Stomach (tissue), 8 donors: ENCODE measurements at regions not wholly inside any gene's neighbourhood (a gene's known extent, or its start where the extent isn't known, plus 50 kb on each side); places are given as distances from the start of the nearest gene placed in this dataset.

Experiments
- DNase-seq, 2 donors: peaks; one replicate each; pipeline versions ENCODE4 v3.0.0 to v3.0.0-alpha.2; 2013 to 2019
- H3K27ac ChIP-seq, 5 donors: fragments of 200-600 bp in 4 of 5; sonication (generic) in 4 of 5; one replicate each; pipeline ENCODE4 v1.5.1; 2013 to 2019; ENCODE audit warnings: mild to moderate bottlenecking in 1 of 5, moderate library complexity in 1 of 5
- H3K27me3 ChIP-seq, 3 donors: fragments of 200-600 bp; sonication (generic); one replicate each; pipeline ENCODE4 v1.5.1; 2017 to 2019; ENCODE audit warnings: mixed run types in 1 of 3
- H3K36me3 ChIP-seq, 4 donors: fragments of 200-600 bp; sonication (generic); 1 replicate in 3 of 4; 2 replicates in 1 of 4; pipeline ENCODE4 v1.5.1; 2016 to 2019
- H3K4me1 ChIP-seq, 4 donors: fragments of 200-600 bp; sonication (generic); one replicate each; pipeline ENCODE4 v1.5.1; 2016 to 2019
- H3K4me3 ChIP-seq, 4 donors: fragments of 200-600 bp; sonication (generic) in 3 of 4; one replicate each; pipeline ENCODE4 v1.5.1; 2016 to 2019; ENCODE audit warnings: mild to moderate bottlenecking in 1 of 4
- H3K9me3 ChIP-seq, 4 donors: fragments of 200-600 bp; sonication (generic); one replicate each; pipeline ENCODE4 v1.5.1; 2016 to 2019
- CTCF ChIP-seq, 7 experiments: fragments of 450-650 bp in 4 of 7; fragments of 200-600 bp in 3 of 7; sonication (generic) in 3 of 7; IDR thresholded peaks; one replicate each; pipeline ENCODE4 v1.5.1; 2016 to 2019; ENCODE audit warnings: antibody characterized with exemption in 7 of 7, control low read depth in 2 of 7, mild to moderate bottlenecking in 1 of 7
- EP300 ChIP-seq: sonication (generic); formaldehyde crosslinking; IDR thresholded peaks from one replicate; pipeline ENCODE4 v1.6.1; 2017; ENCODE audit warnings: antibody characterized with exemption
- POLR2A ChIP-seq, 4 donors: fragments of 450-650 bp; IDR thresholded peaks; one replicate each; pipeline ENCODE4 v1.6.1; 2016; ENCODE audit warnings: antibody characterized with exemption in 4 of 4, control low read depth in 2 of 4, mild to moderate bottlenecking in 1 of 4, moderate library complexity in 1 of 4
- POLR2AphosphoS5 ChIP-seq, 3 donors: sonication (generic); formaldehyde crosslinking; IDR thresholded peaks; one replicate each; pipeline ENCODE4 v1.6.1; 2016; ENCODE audit warnings: antibody characterized with exemption in 3 of 3
- WGBS, 5 donors: extraction: QIAGEN DNeasy Blood & Tissue Kit in 3 of 5; methylation state at CpG; one replicate each; pipeline versions ENCODE4 v1.1.5 to v1.1.7; 2013 to 2018; 5-methylcytosine and 5-hydroxymethylcytosine counted together
- intact Hi-C: fragments of 100-400 bp; cut with DNase I; formaldehyde crosslinking; loops from one replicate; pipeline ENCODE4 v1.15.1; 2023; ENCODE audit warnings: low total_unique reads
- donor health status: healthy with polysubstance abuse.
- donor health status: Bipolar disorder and iron deficiency.
- donor health status: healthy.

- TF ChIP-seq CTCF (IDR thresholded peaks at IDR 0.05), result no peak
- TF ChIP-seq POLR2A (IDR thresholded peaks at IDR 0.05), result no peak
- no peak for TF ChIP-seq EP300
- no peak for TF ChIP-seq POLR2AphosphoS5 (IDR thresholded peaks at IDR 0.05)
- H3K4me1 ChIP-seq, result no peaks in the 10 kb centered on the region
- no peaks in the 10 kb centered on the region for H3K36me3 ChIP-seq
- H3K27me3 ChIP-seq, result no peaks in the 10 kb centered on the region
- DNase-seq, result no peak
- intact Hi-C loops, result no loop called here
- WGBS, 5 donors, result 50 to 68% (median 66%) methylated on average over 3 of the region's 3 CpGs
- no peak overlapping the region for H3K27ac ChIP-seq
- no peaks in the 10 kb centered on the region for H3K9me3 ChIP-seq
- no peak overlapping the region for H3K4me3 ChIP-seq
Observed at GRCh38 chr1:187442603-187443002, 613.9 kb downstream of the PLA2G4A start.

DNA sequence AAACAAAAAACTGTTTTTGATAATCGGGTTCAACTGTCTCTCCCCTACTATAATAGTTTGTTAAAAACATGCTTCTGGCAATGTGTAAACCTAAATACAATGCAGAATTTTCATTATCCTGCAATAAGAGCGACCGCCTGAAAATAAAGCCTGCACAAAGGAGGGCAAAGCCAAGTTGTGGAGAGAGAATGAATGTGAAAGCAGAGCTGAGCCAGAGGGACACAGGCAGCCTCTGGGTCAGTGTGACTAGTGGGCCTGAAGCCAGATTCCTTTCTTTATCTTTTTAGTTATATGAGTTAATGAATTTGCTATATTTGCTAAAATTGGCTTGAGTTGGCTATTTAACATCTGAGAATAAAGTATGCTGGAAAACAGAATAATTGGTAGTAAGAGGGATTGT, 615.2 kb downstream of the PLA2G4A start:
- Histone ChIP-seq H3K4me1 (no peaks in the 10 kb centered on the region), H3K27ac (no peak overlapping the region), H3K9me3 (no peaks in the 10 kb centered on the region), H3K27me3 (no peaks in the 10 kb centered on the region), H3K4me3 (no peak overlapping the region), H3K36me3 (no peaks in the 10 kb centered on the region)
- DNase-seq, result no peak
- TF ChIP-seq POLR2AphosphoS5 (IDR thresholded peaks at IDR 0.05) (no peak), POLR2A (IDR thresholded peaks at IDR 0.05) (no peak), CTCF (IDR thresholded peaks at IDR 0.05) (no peak), EP300 (no peak)
- 84 to 93% (median 87%) methylated on average over 3 of the region's 3 CpGs for WGBS, 5 donors
- intact Hi-C loops, result no loop called here

GRCh38 chr1:187445066-187445465, 616.3 kb downstream of the PLA2G4A start:
- H3K9me3 ChIP-seq, result no peaks in the 10 kb centered on the region
- intact Hi-C loops, result no loop called here
- WGBS, 5 donors, result 80 to 89% (median 87%) methylated on average over 2 of the region's 2 CpGs
- no peaks in the 10 kb centered on the region for H3K36me3 ChIP-seq
- no peaks in the 10 kb centered on the region for H3K4me1 ChIP-seq
- no peaks in the 10 kb centered on the region for H3K27me3 ChIP-seq
- no peak overlapping the region for H3K27ac ChIP-seq
- H3K4me3 ChIP-seq, result no peak overlapping the region
- DNase-seq, result no peak
- TF ChIP-seq POLR2AphosphoS5 (IDR thresholded peaks at IDR 0.05), result no peak
- TF ChIP-seq EP300, result no peak
- no peak for TF ChIP-seq CTCF (IDR thresholded peaks at IDR 0.05)
- TF ChIP-seq POLR2A (IDR thresholded peaks at IDR 0.05), result no peak

GRCh38 chr1:187451238-187451637, 622.5 kb downstream of the PLA2G4A start:
- no peaks in the 10 kb centered on the region for H3K36me3 ChIP-seq
- no peak for TF ChIP-seq EP300
- TF ChIP-seq POLR2A (IDR thresholded peaks at IDR 0.05), result no peak
- no peak for TF ChIP-seq POLR2AphosphoS5 (IDR thresholded peaks at IDR 0.05)
- no peak for TF ChIP-seq CTCF (IDR thresholded peaks at IDR 0.05)
- no peaks in the 10 kb centered on the region for H3K27me3 ChIP-seq
- no peak overlapping the region for H3K4me3 ChIP-seq
- intact Hi-C loops, result no loop called here
- DNase-seq, result no peak
- H3K9me3 ChIP-seq, result no peaks in the 10 kb centered on the region
- no peaks in the 10 kb centered on the region for H3K4me1 ChIP-seq
- whole genome bisulfite sequencing, 5 donors, result 64 to 81% (median 71%) methylated on average over 5 of the region's 5 CpGs
- no peak overlapping the region for H3K27ac ChIP-seq

GRCh38 chr1:187454010-187454409, 625.3 kb downstream of the PLA2G4A start:
- intact Hi-C loops, result no loop called here
- DNase-seq, result no peak
- no peak for TF ChIP-seq CTCF (IDR thresholded peaks at IDR 0.05)
- TF ChIP-seq POLR2A (IDR thresholded peaks at IDR 0.05), result no peak
- WGBS, 5 donors, result 79 to 89% (median 86%) methylated on average over 3 of the region's 3 CpGs
- Histone ChIP-seq H3K27me3 (no peaks in the 10 kb centered on the region), H3K9me3 (no peaks in the 10 kb centered on the region), H3K4me1 (no peaks in the 10 kb centered on the region), H3K27ac (no peak overlapping the region), H3K36me3 (no peaks in the 10 kb centered on the region), H3K4me3 (no peak overlapping the region)
